ENCODE measurements at regions not wholly inside any gene's neighbourhood (a gene's known extent, or its start where the extent isn't known, plus 50 kb on each side); places are given as distances from the start of the nearest gene placed in this dataset.

GRCh38 chr10:107420196-107420595 lies 255.7 kb upstream of the SORCS1 start:
- TF ChIP-seq CTCF (conservative IDR thresholded peaks at IDR 0.05 in 1 of 2, IDR thresholded peaks at IDR 0.05 in 1 of 2; ENCODE audit: extremely low read depth in 1 of 2, insufficient read depth in 1 of 2, low read depth in 1 of 2, low read length in 2 of 2) (no peak), EZH2 (IDR thresholded peaks at IDR 0.05; ENCODE audit: borderline replicate concordance, low read length) (no peak)
